Activated CD4-positive, alpha-beta T cell treated with anti-CD3 and anti-CD28 coated beads for 36 hours (primary cell): ENCODE measurements at regions not wholly inside any gene's neighbourhood (a gene's known extent, or its start where the extent isn't known, plus 50 kb on each side); places are given as distances from the start of the nearest gene placed in this dataset.
"Not testable (repeated sequence)": the region's sequence is repeated elsewhere in the genome, so short reads cannot be mapped to it uniquely, and the experiment has no call there.

Experiments used
- ATAC-seq: fragments of 200-7000 bp; cut with Tn5 transposase; one replicate; pipeline ENCODE4 v1.10.0; 2021; ENCODE audit warnings: mild to moderate bottlenecking, moderate library complexity
- CTCF ChIA-PET: fragments of 350-600 bp; sonication (Branson Sonifier 250); formaldehyde crosslinking; loops from one replicate; lab custom pipeline; 2021; ENCODE audit warnings: antibody characterized with exemption; lab: Charles Lee
- POLR2A ChIA-PET: fragments of 350-600 bp; sonication (Branson Sonifier 250); formaldehyde crosslinking; loops from one replicate; lab custom pipeline; 2021; ENCODE audit warnings: antibody characterized with exemption, inconsistent platforms; lab: Charles Lee
- DNase-seq: peaks from one replicate; pipeline ENCODE4 v3.0.0-alpha.2; 2020
- H3K27ac Mint-ChIP-seq: one replicate; pipeline ENCODE4 v1.8.0; 2021; ENCODE audit warnings: mixed read lengths
- H3K27me3 Mint-ChIP-seq: one replicate; pipeline ENCODE4 v1.8.0; 2021; ENCODE audit warnings: mixed read lengths
- H3K36me3 Mint-ChIP-seq: one replicate; pipeline ENCODE4 v1.8.0; 2021; ENCODE audit warnings: low read depth, mixed read lengths
- H3K4me1 Mint-ChIP-seq: one replicate; pipeline ENCODE4 v1.8.0; 2021; ENCODE audit warnings: mixed read lengths
- H3K4me3 Mint-ChIP-seq: one replicate; pipeline ENCODE4 v1.8.0; 2021; ENCODE audit warnings: mild to moderate bottlenecking, moderate library complexity, mixed read lengths
- H3K9me3 Mint-ChIP-seq: one replicate; pipeline ENCODE4 v1.8.0; 2021; ENCODE audit warnings: low read depth, mixed read lengths
- intact Hi-C, 2 experiments: fragments of 100-400 bp; cut with DNase I in 1 of 2; cut with micrococcal nuclease in 1 of 2; formaldehyde crosslinking; loops; one replicate each; pipeline versions ENCODE4 v1.14.2 to v1.15.1; 2022 to 2024; cut with DNase I, micrococcal nuclease

- no peaks in the 10 kb centered on the region for H3K36me3 Mint-ChIP-seq
- no peak for ATAC-seq
- no peak overlapping the region for H3K4me3 Mint-ChIP-seq
- H3K9me3 Mint-ChIP-seq: no peaks in the 10 kb centered on the region
- peaks cover 19% of the 10 kb centered on the region for H3K27me3 Mint-ChIP-seq
- intact Hi-C loops: no loop called here
- DNase-seq: no peak
- ChIA-PET CTCF (no interaction called here), POLR2A (no interaction called here)
- no peak overlapping the region for H3K27ac Mint-ChIP-seq
- H3K4me1 Mint-ChIP-seq: no peaks in the 10 kb centered on the region
Measured at GRCh38 chr7:94146408-94146807, 142.3 kb upstream of the BET1 start.

- Mint-ChIP-seq H3K36me3 (no peaks in the 10 kb centered on the region), H3K27ac (no peak overlapping the region), H3K9me3 (no peaks in the 10 kb centered on the region), H3K4me3 (no peak overlapping the region), H3K4me1 (no peaks in the 10 kb centered on the region), H3K27me3 (peaks cover 15% of the 10 kb centered on the region)
- ChIA-PET POLR2A (no interaction called here), CTCF (interaction anchor here (1.1 kb wide), 1 partner anchor 73 kb away, joined by 4 read pairs; no protein-coding TSS in a partner anchor)
- intact Hi-C loops: no loop called here
- DNase-seq (no peak), ATAC-seq (no peak)
Measured at GRCh38 chr7:94149789-94150545, 145.8 kb upstream of the BET1 start.

- ChIA-PET POLR2A (no interaction called here), CTCF (no interaction called here)
- H3K9me3 Mint-ChIP-seq: no peaks in the 10 kb centered on the region
- H3K27ac Mint-ChIP-seq: no peak overlapping the region
- H3K27me3 Mint-ChIP-seq: peaks cover 11% of the 10 kb centered on the region
- no peaks in the 10 kb centered on the region for H3K36me3 Mint-ChIP-seq
- no peak for DNase-seq
- ATAC-seq: no peak
- no peaks in the 10 kb centered on the region for H3K4me1 Mint-ChIP-seq
- no peak overlapping the region for H3K4me3 Mint-ChIP-seq
- intact Hi-C loops: no loop called here
Measured at GRCh38 chr7:94154182-94154581, 150.0 kb upstream of the BET1 start.

GRCh38 chr7:94154858-94155257 lies 150.7 kb upstream of the BET1 start:
- H3K36me3 Mint-ChIP-seq: no peaks in the 10 kb centered on the region
- DNase-seq (no peak), ATAC-seq (no peak)
- no peak overlapping the region for H3K27ac Mint-ChIP-seq
- peaks cover 6% of the 10 kb centered on the region for H3K27me3 Mint-ChIP-seq
- POLR2A ChIA-PET: no interaction called here
- no peak overlapping the region for H3K4me3 Mint-ChIP-seq
- no peaks in the 10 kb centered on the region for H3K9me3 Mint-ChIP-seq
- no peaks in the 10 kb centered on the region for H3K4me1 Mint-ChIP-seq
- CTCF ChIA-PET: no interaction called here
- intact Hi-C loops: no loop called here

- CTCF ChIA-PET: not testable (repeated sequence)
Measured at GRCh38 chr7:94157659-94158306, 153.6 kb upstream of the BET1 start.

GRCh38 chr7:94160719-94161435 lies 156.7 kb upstream of the BET1 start:
- H3K36me3 Mint-ChIP-seq: no peaks in the 10 kb centered on the region
- ChIA-PET CTCF (no interaction called here), POLR2A (interaction anchor here (0.6 kb wide), 1 partner anchor 155 kb away, joined by 5 read pairs; no protein-coding TSS in a partner anchor)
- no peak for DNase-seq
- no peak overlapping the region for H3K27ac Mint-ChIP-seq
- H3K9me3 Mint-ChIP-seq: no peaks in the 10 kb centered on the region
- peaks cover 7% of the 10 kb centered on the region for H3K4me1 Mint-ChIP-seq
- ATAC-seq: no peak
- H3K4me3 Mint-ChIP-seq: no peak overlapping the region
- intact Hi-C loops: no loop called here
- no peaks in the 10 kb centered on the region for H3K27me3 Mint-ChIP-seq

More at GRCh38 chr7:94157659-94158306, 153.6 kb upstream of the BET1 start:
- H3K27me3 Mint-ChIP-seq, POLR2A ChIA-PET, DNase-seq, intact Hi-C loops, H3K4me3 Mint-ChIP-seq, H3K9me3 Mint-ChIP-seq, H3K36me3 Mint-ChIP-seq, H3K27ac Mint-ChIP-seq, H3K4me1 Mint-ChIP-seq, ATAC-seq: not testable (repeated sequence)

- H3K36me3 Mint-ChIP-seq: no peaks in the 10 kb centered on the region
- no peak overlapping the region for H3K4me3 Mint-ChIP-seq
- no peak for DNase-seq
- no peak overlapping the region for H3K27ac Mint-ChIP-seq
- POLR2A ChIA-PET: no interaction called here
- no peaks in the 10 kb centered on the region for H3K9me3 Mint-ChIP-seq
- no peak for ATAC-seq
- CTCF ChIA-PET: no interaction called here
- peaks cover 7% of the 10 kb centered on the region for H3K4me1 Mint-ChIP-seq
- intact Hi-C loops: no loop called here
- H3K27me3 Mint-ChIP-seq: no peaks in the 10 kb centered on the region
Measured at GRCh38 chr7:94161476-94161875, 157.3 kb upstream of the BET1 start.

- DNase-seq: no peak
- CTCF ChIA-PET: no interaction called here
- no peak for ATAC-seq
- POLR2A ChIA-PET: interaction anchor here (0.6 kb wide), 1 partner anchor 1388 kb away, joined by 4 read pairs; no protein-coding TSS in a partner anchor
- intact Hi-C loops: no loop called here
- H3K27me3 Mint-ChIP-seq: peaks cover 7% of the 10 kb centered on the region
- no peak overlapping the region for H3K4me3 Mint-ChIP-seq
- H3K27ac Mint-ChIP-seq: no peak overlapping the region
- no peaks in the 10 kb centered on the region for H3K9me3 Mint-ChIP-seq
- peaks cover 4% of the 10 kb centered on the region for H3K4me1 Mint-ChIP-seq
- H3K36me3 Mint-ChIP-seq: no peaks in the 10 kb centered on the region
Measured at GRCh38 chr7:94169682-94170081, 165.5 kb upstream of the BET1 start.

GRCh38 chr7:94170836-94171235 lies 166.7 kb upstream of the BET1 start:
- Mint-ChIP-seq H3K27ac (no peak overlapping the region), H3K4me1 (peaks cover 4% of the 10 kb centered on the region), H3K36me3 (no peaks in the 10 kb centered on the region), H3K9me3 (no peaks in the 10 kb centered on the region), H3K27me3 (peaks cover 7% of the 10 kb centered on the region), H3K4me3 (no peak overlapping the region)
- peak; percentile 51 for ATAC-seq
- no peak for DNase-seq
- CTCF ChIA-PET: interaction anchor here (0.7 kb wide), 1 partner anchor 13 kb away, joined by 3 read pairs; no protein-coding TSS in a partner anchor
- POLR2A ChIA-PET: no interaction called here
- intact Hi-C loops: no loop called here

GRCh38 chr7:94173436-94173835 lies 169.3 kb upstream of the BET1 start:
- no peak overlapping the region for H3K4me3 Mint-ChIP-seq
- ChIA-PET CTCF (no interaction called here), POLR2A (no interaction called here)
- DNase-seq: no peak
- ATAC-seq: no peak
- H3K27me3 Mint-ChIP-seq: peaks cover 17% of the 10 kb centered on the region
- no peak overlapping the region for H3K27ac Mint-ChIP-seq
- H3K4me1 Mint-ChIP-seq: peaks cover 8% of the 10 kb centered on the region
- no peaks in the 10 kb centered on the region for H3K9me3 Mint-ChIP-seq
- intact Hi-C loops: no loop called here
- no peaks in the 10 kb centered on the region for H3K36me3 Mint-ChIP-seq

GRCh38 chr7:94174375-94174774 lies 170.2 kb upstream of the BET1 start:
- Mint-ChIP-seq H3K9me3 (no peaks in the 10 kb centered on the region), H3K27ac (no peak overlapping the region), H3K27me3 (peaks cover 19% of the 10 kb centered on the region), H3K4me1 (peaks cover 8% of the 10 kb centered on the region), H3K36me3 (no peaks in the 10 kb centered on the region), H3K4me3 (no peak overlapping the region)
- intact Hi-C loops: no loop called here
- ATAC-seq (no peak), DNase-seq (no peak)
- POLR2A ChIA-PET: no interaction called here
- CTCF ChIA-PET: no interaction called here
